Dedifferentiated amniotic fluid mesenchymal stem cell (primary cell): ENCODE measurements at regions not wholly inside any gene's neighbourhood (a gene's known extent, or its start where the extent isn't known, plus 50 kb on each side); places are given as distances from the start of the nearest gene placed in this dataset.
"Not testable (repeated sequence)": the region's sequence is repeated elsewhere in the genome, so short reads cannot be mapped to it uniquely, and the experiment has no call there.

Experiments used
- DNase-seq: peaks from one replicate; pipeline ENCODE4 v3.0.0-alpha.2; 2016; ENCODE audit errors: extremely low spot score

- no peak for DNase-seq
Observed at GRCh38 chr13:83730674-83731073, 151.6 kb downstream of the SLITRK1 start.

GRCh38 chr13:83722443-83722842 is 159.8 kb downstream of the SLITRK1 start:
- no peak for DNase-seq

- DNase-seq, result no peak
Observed at GRCh38 chr13:83716121-83716520, 166.2 kb downstream of the SLITRK1 start.

- no peak for DNase-seq
Observed at GRCh38 chr13:83714236-83714635, 168.0 kb downstream of the SLITRK1 start.

- DNase-seq, result no peak
Observed at GRCh38 chr13:83710133-83710515, 172.2 kb downstream of the SLITRK1 start.

GRCh38 chr13:83709426-83710132 is 172.7 kb downstream of the SLITRK1 start:
- DNase-seq, result no peak

GRCh38 chr13:83702021-83702420 is 180.3 kb downstream of the SLITRK1 start:
- no peak for DNase-seq

GRCh38 chr13:83692800-83693199 is 189.5 kb downstream of the SLITRK1 start:
- no peak for DNase-seq

GRCh38 chr13:83691966-83692365 is 190.3 kb downstream of the SLITRK1 start:
- DNase-seq, result peak; percentile 23

- DNase-seq, result no peak
Observed at GRCh38 chr13:83681547-83681946, 200.7 kb downstream of the SLITRK1 start.

- DNase-seq, result no peak
Observed at GRCh38 chr13:83677985-83678384, 204.3 kb downstream of the SLITRK1 start.

GRCh38 chr13:83672612-83673011 is 209.7 kb downstream of the SLITRK1 start:
- no peak for DNase-seq

GRCh38 chr13:83667606-83668005 is 214.7 kb downstream of the SLITRK1 start:
- no peak for DNase-seq

- peak; percentile 65 for DNase-seq
Observed at GRCh38 chr13:83666141-83666540, 216.1 kb downstream of the SLITRK1 start.

GRCh38 chr13:83657281-83657680 is 225.0 kb downstream of the SLITRK1 start:
- DNase-seq, result no peak

- DNase-seq, result not testable (repeated sequence)
Observed at GRCh38 chr13:83642617-83643016, 239.7 kb downstream of the SLITRK1 start.

- no peak for DNase-seq
Observed at GRCh38 chr13:83634601-83635000, 247.7 kb downstream of the SLITRK1 start.

- DNase-seq, result no peak
Observed at GRCh38 chr13:83633746-83634145, 248.5 kb downstream of the SLITRK1 start.

- no peak for DNase-seq
Observed at GRCh38 chr13:83622422-83622784, 259.9 kb downstream of the SLITRK1 start.

GRCh38 chr13:83621765-83622421 is 260.4 kb downstream of the SLITRK1 start:
- no peak for DNase-seq

GRCh38 chr13:83620530-83621220 is 261.6 kb downstream of the SLITRK1 start:
- DNase-seq, result peak; percentile 32

- DNase-seq, result no peak
Observed at GRCh38 chr13:83618966-83619365, 263.3 kb downstream of the SLITRK1 start.

GRCh38 chr13:83613524-83613923 is 268.8 kb downstream of the SLITRK1 start:
- no peak for DNase-seq
